Myocyte (in vitro differentiated cells): ENCODE measurements at regions not wholly inside any gene's neighbourhood (a gene's known extent, or its start where the extent isn't known, plus 50 kb on each side); places are given as distances from the start of the nearest gene placed in this dataset.
A peak's percentile ranks its signal among the peaks of the same experiment; 100 is the strongest.

Experiments used
- DNase-seq: peaks from one replicate; pipeline ENCODE4 v3.0.0-alpha.2; 2012; ENCODE audit warnings: low read depth

DNA sequence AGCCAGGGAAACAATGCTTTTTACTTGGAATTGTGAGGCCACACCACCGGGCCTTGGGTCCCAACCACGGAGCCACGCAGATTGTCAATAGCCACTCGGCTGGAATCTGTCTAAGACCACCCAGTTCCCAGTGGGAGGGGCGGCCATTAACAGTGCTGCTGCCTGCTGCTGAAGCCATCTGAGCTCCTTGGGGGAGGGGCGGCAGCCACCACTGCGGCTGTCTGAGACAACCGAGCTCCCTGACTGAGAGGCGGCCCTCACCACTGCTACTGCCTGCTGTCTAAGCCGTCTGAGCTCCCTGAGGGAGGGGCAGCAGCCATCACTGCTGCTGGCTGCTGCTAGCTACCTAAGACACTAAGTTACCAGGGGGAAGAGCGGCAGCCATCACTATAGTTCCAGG is 64.3 kb downstream of the DMRTA2 start:
- no peak for DNase-seq

DNA sequence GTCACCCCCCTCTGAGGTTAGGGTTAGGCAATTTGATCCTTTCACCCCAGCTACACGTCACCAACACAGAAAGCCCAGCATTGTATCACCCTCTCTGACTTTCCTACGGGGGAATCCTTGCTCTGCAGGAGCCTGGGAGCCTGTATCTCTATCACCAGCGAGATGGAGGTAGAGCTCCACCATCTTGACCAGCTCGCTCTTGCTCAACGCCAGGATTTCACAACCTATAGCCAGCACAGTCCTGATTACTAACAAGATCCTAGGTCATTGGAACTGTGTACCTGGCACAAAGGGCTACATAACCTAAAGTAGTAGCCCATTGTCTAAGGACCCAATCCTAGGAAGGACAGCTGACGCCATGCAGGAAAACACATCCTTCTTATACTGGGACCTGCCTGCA is 66.1 kb downstream of the DMRTA2 start:
- no peak for DNase-seq

DNA sequence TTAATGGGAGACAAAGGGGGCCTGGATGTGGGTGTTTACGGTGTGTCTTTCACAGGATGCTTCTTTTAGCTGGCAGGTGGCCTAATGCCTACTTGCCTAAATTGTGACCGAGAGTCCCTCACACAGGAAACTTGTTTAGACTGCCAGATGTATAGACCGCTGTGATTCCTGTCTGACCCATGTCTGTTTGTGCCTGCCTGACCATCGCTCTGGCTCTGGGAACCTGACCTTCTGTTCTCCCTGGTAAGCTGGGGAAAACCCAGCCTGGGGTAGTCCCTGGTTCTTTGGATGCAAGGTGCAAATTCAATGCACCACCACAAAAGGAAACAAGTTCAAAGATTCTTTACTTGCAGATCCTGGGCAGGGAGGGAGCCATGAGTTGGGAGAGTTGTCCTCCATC is 68.4 kb downstream of the DMRTA2 start:
- no peak for DNase-seq

DNA sequence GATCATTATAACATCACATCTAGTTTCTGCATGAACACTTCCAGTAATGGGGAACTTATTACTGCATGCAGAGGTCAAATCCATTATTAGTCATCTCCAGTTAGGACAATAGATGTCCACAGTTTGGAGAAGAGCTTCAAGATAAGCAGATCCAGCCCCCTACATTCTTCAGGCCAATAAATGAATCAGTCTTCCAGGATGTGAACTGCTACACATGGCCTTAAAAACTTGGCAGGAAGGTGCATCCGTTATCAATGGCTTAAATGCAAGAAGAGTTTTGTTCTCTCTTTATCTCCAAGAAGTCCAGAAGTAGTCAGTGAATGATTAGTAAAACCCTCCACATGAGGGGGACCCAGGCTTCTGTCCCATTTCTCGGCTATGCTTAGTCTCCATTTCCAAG is 70.8 kb downstream of the DMRTA2 start:
- no peak for DNase-seq

DNA sequence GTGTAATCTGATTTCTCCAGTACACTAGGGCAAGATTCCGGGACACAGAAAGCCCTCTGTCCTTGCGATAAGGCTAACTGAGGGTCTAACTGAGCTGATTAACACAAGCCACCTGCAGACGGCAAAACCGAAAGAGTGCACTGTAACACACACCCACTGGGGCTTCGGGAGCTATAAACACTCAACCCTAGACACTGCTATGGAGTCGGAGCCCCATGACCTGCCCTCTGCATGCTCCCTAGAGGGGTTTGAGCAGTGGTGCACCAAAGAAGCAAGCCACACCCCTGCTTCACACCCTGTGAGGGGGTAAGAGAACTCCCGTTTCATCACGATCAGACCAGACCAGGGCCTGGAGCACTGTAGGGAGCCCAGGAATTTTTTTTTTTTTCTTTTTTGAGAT is 72.4 kb downstream of the DMRTA2 start:
- DNase-seq: no peak

- no peak for DNase-seq
Observed at GRCh38 chr1:50350421-50350820, 72.8 kb downstream of the DMRTA2 start.

GRCh38 chr1:50349242-50349565 is 74.0 kb downstream of the DMRTA2 start:
- DNase-seq: no peak

DNA sequence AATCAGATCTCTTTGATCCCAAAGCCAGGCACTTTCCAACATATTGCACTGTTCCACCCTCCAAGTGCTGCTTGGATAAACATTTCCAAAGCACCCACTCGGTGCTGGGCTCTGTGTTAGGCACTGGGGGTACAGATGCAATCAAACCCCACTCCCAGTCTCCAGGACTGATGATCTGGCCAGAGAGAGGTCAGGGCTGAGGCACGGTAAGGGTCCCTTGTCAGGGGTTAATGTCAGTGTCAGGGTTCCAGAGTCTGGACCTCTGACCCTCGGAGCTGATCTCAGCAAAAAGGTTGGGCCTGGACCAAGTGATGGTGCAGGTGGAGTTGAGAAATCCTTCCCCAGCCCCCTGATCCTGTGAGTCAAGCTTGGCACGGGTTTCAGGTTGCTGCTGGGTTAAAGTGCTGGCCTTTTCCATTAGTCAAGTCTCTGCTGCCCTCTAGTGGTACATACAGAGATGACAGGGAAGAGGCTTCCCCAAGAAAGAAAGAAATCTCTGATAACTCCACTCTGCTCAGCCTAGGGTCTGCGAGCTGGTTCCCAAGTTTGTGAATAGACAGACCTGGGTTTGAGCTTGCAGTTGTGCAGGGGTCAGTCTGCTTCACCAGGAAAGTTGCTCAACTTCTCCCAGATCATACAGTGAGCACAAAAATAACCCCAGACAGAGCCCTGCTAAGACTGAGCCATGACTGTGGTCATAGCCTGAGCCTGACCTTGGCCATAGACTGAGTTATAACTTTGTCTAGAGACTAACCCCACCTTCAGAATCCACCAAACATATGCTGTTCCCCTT is 74.6 kb downstream of the DMRTA2 start:
- DNase-seq: peak; percentile 81

GRCh38 chr1:50347933-50348332 is 75.3 kb downstream of the DMRTA2 start:
- no peak for DNase-seq

- DNase-seq: no peak
Observed at GRCh38 chr1:50346621-50347020, 76.6 kb downstream of the DMRTA2 start.

DNA sequence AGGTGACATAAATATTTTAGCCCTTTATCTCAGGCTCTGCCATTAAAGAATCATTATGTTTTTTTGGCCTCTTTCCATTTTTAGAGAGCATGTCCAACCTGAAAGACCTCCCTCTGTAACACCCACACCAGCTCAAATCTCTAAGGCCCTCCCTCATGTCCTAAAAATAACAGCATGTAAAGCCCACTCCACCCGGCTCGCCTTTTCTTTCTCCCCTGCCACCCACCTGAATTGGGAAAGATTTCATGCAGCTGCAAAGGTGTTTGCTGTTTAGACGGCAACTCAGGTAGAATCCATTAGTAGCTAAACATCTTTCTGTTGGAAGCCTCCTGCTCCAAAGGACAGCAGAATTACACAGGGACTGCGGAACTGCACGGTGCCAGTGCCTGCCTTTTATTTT is 79.9 kb downstream of the DMRTA2 start:
- DNase-seq: no peak

- no peak for DNase-seq
Observed at GRCh38 chr1:50342525-50342924, 80.7 kb downstream of the DMRTA2 start.

DNA sequence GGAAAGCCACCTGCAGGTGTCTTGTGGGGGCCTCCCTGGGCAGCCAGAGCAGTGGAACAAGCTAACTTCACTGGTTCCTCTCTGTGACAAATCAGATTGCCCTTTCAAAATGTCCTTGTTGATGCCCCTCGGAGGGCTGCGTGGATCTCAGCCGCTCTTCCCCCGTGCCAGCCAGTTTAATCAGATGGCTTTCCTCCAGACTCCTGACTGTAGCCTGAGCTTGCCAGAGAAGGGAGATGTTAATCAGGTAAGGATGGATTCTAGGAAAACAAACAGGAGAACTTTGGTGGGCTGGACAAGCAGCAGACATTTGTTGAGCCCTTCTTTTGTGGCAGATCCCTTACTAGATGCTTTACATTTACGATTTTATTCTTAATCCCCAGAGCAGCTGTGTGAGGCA is 88.2 kb downstream of the DMRTA2 start:
- DNase-seq: no peak

DNA sequence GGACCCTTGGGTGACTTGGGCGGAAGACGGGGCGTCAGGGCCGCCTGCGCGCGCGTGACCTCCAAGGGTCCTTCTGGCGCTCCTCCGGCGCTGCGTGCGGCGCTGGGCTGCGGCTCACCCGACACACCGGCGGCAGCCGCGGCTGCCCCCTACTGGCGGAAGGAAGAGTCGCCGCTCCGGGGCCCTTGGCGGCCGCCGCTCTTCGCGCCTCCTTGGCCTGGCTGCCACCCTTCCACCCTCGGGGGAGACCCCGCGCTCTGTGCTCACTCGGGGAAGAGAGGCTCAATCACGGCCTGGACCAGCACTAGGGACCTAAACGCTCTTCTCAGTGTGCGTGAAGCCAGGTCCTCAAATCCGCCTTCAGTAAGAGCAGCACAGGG is 89.7 kb downstream of the DMRTA2 start:
- no peak for DNase-seq

- DNase-seq: peak; percentile 18
Observed at GRCh38 chr1:50332941-50333594, 90.2 kb downstream of the DMRTA2 start.

GRCh38 chr1:50329332-50329932 is 93.8 kb downstream of the DMRTA2 start:
- DNase-seq: no peak

DNA sequence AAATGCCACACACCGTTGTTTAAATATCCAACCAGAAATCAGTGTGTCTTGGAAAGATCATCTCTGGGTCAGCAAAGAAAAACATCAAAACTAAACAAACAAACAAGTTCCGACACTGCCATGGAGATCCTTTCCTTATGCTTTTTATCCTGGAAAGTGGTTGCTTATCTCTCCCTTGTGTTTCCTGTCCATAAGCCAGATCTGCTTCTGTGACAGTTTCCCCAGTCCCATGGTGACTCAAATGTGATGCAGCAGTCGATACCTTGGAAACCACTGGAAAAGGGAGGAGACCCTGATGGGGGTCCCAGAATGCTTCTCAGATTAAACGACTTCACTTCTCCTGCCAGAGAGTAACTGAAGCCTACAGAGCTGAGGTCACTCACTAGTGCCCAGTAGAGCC is 94.7 kb downstream of the DMRTA2 start:
- no peak for DNase-seq

- DNase-seq: no peak
Observed at GRCh38 chr1:50326026-50326425, 97.2 kb downstream of the DMRTA2 start.

DNA sequence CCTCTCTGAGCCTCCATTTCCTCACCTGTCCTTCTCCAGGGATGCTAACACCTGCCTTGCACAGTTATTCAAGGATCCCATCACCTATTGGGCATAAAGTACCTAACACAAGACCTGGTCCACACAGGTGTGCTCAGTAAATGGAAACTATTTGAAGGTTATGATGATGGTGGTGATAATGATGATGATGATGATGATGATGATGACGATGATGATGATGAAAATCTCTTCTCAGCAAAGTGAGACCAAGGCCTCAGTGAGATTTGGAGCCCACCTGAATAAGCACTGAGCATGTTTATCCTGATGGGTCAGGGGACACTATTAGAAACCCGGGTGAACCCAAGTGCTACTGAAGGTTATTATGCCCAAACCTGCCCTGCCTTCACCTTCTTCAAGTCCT is 100.7 kb downstream of the DMRTA2 start:
- no peak for DNase-seq

DNA sequence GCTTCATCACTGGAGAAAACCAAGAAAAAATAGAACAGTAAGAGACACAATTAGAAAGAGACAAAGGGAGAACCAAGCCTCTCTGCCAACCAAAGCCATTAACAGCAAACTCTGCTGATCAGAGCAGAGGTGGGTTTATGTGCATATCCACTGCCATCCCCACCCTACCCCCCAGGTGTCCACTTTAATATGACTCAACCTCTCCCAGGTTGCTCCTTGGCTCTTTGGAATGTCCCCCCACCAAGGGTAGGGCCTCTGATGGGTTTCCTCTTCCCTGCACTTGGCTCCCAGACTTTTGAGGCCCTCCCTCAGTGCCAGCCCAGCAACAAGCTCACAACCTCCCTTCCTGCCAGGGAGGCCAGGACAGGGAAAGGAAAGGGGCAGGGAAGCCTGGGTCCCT is 104.8 kb downstream of the DMRTA2 start:
- no peak for DNase-seq

GRCh38 chr1:50308878-50309277 is 114.4 kb downstream of the DMRTA2 start:
- peak; percentile 33 for DNase-seq

- DNase-seq: no peak
Observed at GRCh38 chr1:50305808-50306207, 117.4 kb downstream of the DMRTA2 start.

GRCh38 chr1:50300297-50300696 is 122.9 kb downstream of the DMRTA2 start:
- DNase-seq: no peak
